NB4 (cell line): ENCODE measurements at regions not wholly inside any gene's neighbourhood (a gene's known extent, or its start where the extent isn't known, plus 50 kb on each side); places are given as distances from the start of the nearest gene placed in this dataset.

Experiments used
- CTCF ChIP-seq: IDR thresholded peaks from one replicate; pipeline ENCODE4 v1.5.1; 2012; ENCODE audit warnings: low read depth, low read length
- MAX ChIP-seq: IDR thresholded peaks from 2 replicates; pipeline ENCODE4 v1.6.1; 2011; ENCODE audit warnings: low read depth, low read length
- MYC ChIP-seq: IDR thresholded peaks from 2 replicates; pipeline ENCODE4 v1.6.1; 2011; ENCODE audit warnings: low read depth, low read length
- POLR2A ChIP-seq: IDR thresholded peaks from 2 replicates; pipeline ENCODE4 v1.6.1; 2011; ENCODE audit warnings: mild to moderate bottlenecking; ENCODE audit not compliant: insufficient read length; ENCODE audit errors: extremely low read depth

- TF ChIP-seq CTCF (no peak), MAX (no peak), POLR2A (no peak), MYC (no peak)
Measured at GRCh38 chr5:108524564-108524963, 142.7 kb upstream of the FBXL17 start.
